ENCODE measurements at regions not wholly inside any gene's neighbourhood (a gene's known extent, or its start where the extent isn't known, plus 50 kb on each side); places are given as distances from the start of the nearest gene placed in this dataset.
"Not testable (repeated sequence)": the region's sequence is repeated elsewhere in the genome, so short reads cannot be mapped to it uniquely, and the experiment has no call there.

GRCh38 chr9:31320494-31320893 lies 1063.9 kb upstream of the ACO1 start:
- Mint-ChIP-seq H3K4me1 (peaks cover 14% of the 10 kb centered on the region), H3K9me3 (no peaks in the 10 kb centered on the region), H3K27ac (no peak overlapping the region), H3K36me3 (ENCODE audit: low read depth) (no peaks in the 10 kb centered on the region), H3K4me3 (no peak overlapping the region), H3K27me3 (no peaks in the 10 kb centered on the region)
- no peak for ATAC-seq (replicated peaks)

GRCh38 chr9:31321256-31321655 lies 1063.2 kb upstream of the ACO1 start:
- H3K4me3 Mint-ChIP-seq: no peak overlapping the region
- peaks cover 14% of the 10 kb centered on the region for H3K4me1 Mint-ChIP-seq
- H3K27me3 Mint-ChIP-seq: no peaks in the 10 kb centered on the region
- no peak for ATAC-seq (replicated peaks)
- no peaks in the 10 kb centered on the region for H3K9me3 Mint-ChIP-seq
- no peaks in the 10 kb centered on the region for H3K36me3 Mint-ChIP-seq (ENCODE audit: low read depth)
- no peak overlapping the region for H3K27ac Mint-ChIP-seq

- Mint-ChIP-seq H3K36me3 (ENCODE audit: low read depth) (no peaks in the 10 kb centered on the region), H3K4me3 (no peak overlapping the region), H3K4me1 (peaks cover 14% of the 10 kb centered on the region), H3K27me3 (no peaks in the 10 kb centered on the region), H3K27ac (no peak overlapping the region), H3K9me3 (no peaks in the 10 kb centered on the region)
- ATAC-seq (replicated peaks): no peak
Observed at GRCh38 chr9:31321686-31322085, 1062.8 kb upstream of the ACO1 start.

GRCh38 chr9:31323726-31324444 lies 1060.6 kb upstream of the ACO1 start:
- H3K9me3 Mint-ChIP-seq: no peaks in the 10 kb centered on the region
- no peaks in the 10 kb centered on the region for H3K27me3 Mint-ChIP-seq
- H3K4me1 Mint-ChIP-seq: peaks cover 14% of the 10 kb centered on the region
- H3K4me3 Mint-ChIP-seq: peak overlapping the region; percentile 41
- H3K27ac Mint-ChIP-seq: peak overlapping the region; percentile 92
- peak; percentile 66 for ATAC-seq (replicated peaks)
- H3K36me3 Mint-ChIP-seq (ENCODE audit: low read depth): no peaks in the 10 kb centered on the region

GRCh38 chr9:31325778-31326177 lies 1058.7 kb upstream of the ACO1 start:
- ATAC-seq (replicated peaks): no peak
- Mint-ChIP-seq H3K4me1 (peaks cover 14% of the 10 kb centered on the region), H3K27me3 (no peaks in the 10 kb centered on the region), H3K4me3 (no peak overlapping the region), H3K27ac (no peak overlapping the region), H3K9me3 (no peaks in the 10 kb centered on the region), H3K36me3 (ENCODE audit: low read depth) (no peaks in the 10 kb centered on the region)

GRCh38 chr9:31326883-31327282 lies 1057.6 kb upstream of the ACO1 start:
- H3K9me3 Mint-ChIP-seq; H3K36me3 Mint-ChIP-seq (ENCODE audit: low read depth); H3K27me3 Mint-ChIP-seq; H3K4me3 Mint-ChIP-seq; ATAC-seq (replicated peaks); H3K27ac Mint-ChIP-seq: not testable (repeated sequence)
- H3K4me1 Mint-ChIP-seq: peaks cover 14% of the 10 kb centered on the region

- Mint-ChIP-seq H3K27me3 (no peaks in the 10 kb centered on the region), H3K27ac (no peak overlapping the region), H3K9me3 (peaks cover 4% of the 10 kb centered on the region), H3K4me3 (no peak overlapping the region), H3K4me1 (peaks cover 7% of the 10 kb centered on the region), H3K36me3 (ENCODE audit: low read depth) (no peaks in the 10 kb centered on the region)
- ATAC-seq (replicated peaks): no peak
Observed at GRCh38 chr9:31334837-31335528, 1049.5 kb upstream of the ACO1 start.

GRCh38 chr9:31335529-31336234 lies 1048.8 kb upstream of the ACO1 start:
- Mint-ChIP-seq H3K27me3 (no peaks in the 10 kb centered on the region), H3K4me1 (peaks cover 7% of the 10 kb centered on the region), H3K36me3 (ENCODE audit: low read depth) (no peaks in the 10 kb centered on the region), H3K4me3 (peak overlapping the region; percentile 46), H3K27ac (peak overlapping the region; percentile 83), H3K9me3 (peaks cover 4% of the 10 kb centered on the region)
- ATAC-seq (replicated peaks): peak; percentile 26

- Mint-ChIP-seq H3K36me3 (ENCODE audit: low read depth) (no peaks in the 10 kb centered on the region), H3K4me1 (peaks cover 7% of the 10 kb centered on the region), H3K27ac (peak overlapping the region; percentile 83), H3K27me3 (no peaks in the 10 kb centered on the region), H3K9me3 (peaks cover 4% of the 10 kb centered on the region), H3K4me3 (peak overlapping the region; percentile 46)
- no peak for ATAC-seq (replicated peaks)
Observed at GRCh38 chr9:31336386-31336785, 1048.1 kb upstream of the ACO1 start.

GRCh38 chr9:31336841-31337240 lies 1047.6 kb upstream of the ACO1 start:
- Mint-ChIP-seq H3K27me3 (no peaks in the 10 kb centered on the region), H3K36me3 (ENCODE audit: low read depth) (no peaks in the 10 kb centered on the region), H3K9me3 (peaks cover 4% of the 10 kb centered on the region), H3K4me1 (peaks cover 7% of the 10 kb centered on the region), H3K4me3 (no peak overlapping the region), H3K27ac (no peak overlapping the region)
- no peak for ATAC-seq (replicated peaks)

GRCh38 chr9:31347082-31347617 lies 1037.3 kb upstream of the ACO1 start:
- H3K27ac Mint-ChIP-seq: peak overlapping the region; percentile 97
- ATAC-seq (replicated peaks): peak; percentile 97

GRCh38 chr9:31355159-31355882 lies 1029.1 kb upstream of the ACO1 start:
- Mint-ChIP-seq H3K4me3 (no peak overlapping the region), H3K27me3 (no peaks in the 10 kb centered on the region), H3K27ac (no peak overlapping the region), H3K36me3 (ENCODE audit: low read depth) (no peaks in the 10 kb centered on the region), H3K9me3 (peaks cover 3% of the 10 kb centered on the region), H3K4me1 (no peaks in the 10 kb centered on the region)
- no peak for ATAC-seq (replicated peaks)

More at GRCh38 chr9:31347082-31347617, 1037.3 kb upstream of the ACO1 start:
- H3K27me3 Mint-ChIP-seq: no peaks in the 10 kb centered on the region
- H3K4me3 Mint-ChIP-seq: peak overlapping the region; percentile 88
- peaks cover 19% of the 10 kb centered on the region for H3K4me1 Mint-ChIP-seq
- no peaks in the 10 kb centered on the region for H3K36me3 Mint-ChIP-seq (ENCODE audit: low read depth)
- H3K9me3 Mint-ChIP-seq: peaks cover 7% of the 10 kb centered on the region

GRCh38 chr9:31355965-31356364 lies 1028.5 kb upstream of the ACO1 start:
- ATAC-seq (replicated peaks): no peak
- Mint-ChIP-seq H3K4me3 (no peak overlapping the region), H3K9me3 (peaks cover 3% of the 10 kb centered on the region), H3K27me3 (no peaks in the 10 kb centered on the region), H3K27ac (no peak overlapping the region), H3K36me3 (ENCODE audit: low read depth) (no peaks in the 10 kb centered on the region), H3K4me1 (no peaks in the 10 kb centered on the region)

GRCh38 chr9:31359071-31359470 lies 1025.4 kb upstream of the ACO1 start:
- no peak for ATAC-seq (replicated peaks)
- Mint-ChIP-seq H3K27ac (no peak overlapping the region), H3K9me3 (peaks cover 3% of the 10 kb centered on the region), H3K4me3 (no peak overlapping the region), H3K36me3 (ENCODE audit: low read depth) (no peaks in the 10 kb centered on the region), H3K4me1 (no peaks in the 10 kb centered on the region), H3K27me3 (no peaks in the 10 kb centered on the region)

Measured in activated T-helper 17 cell treated with anti-CD3 and anti-CD28 coated beads, Interleukin-2, amount 50 U/mL, for 72 hours (primary cell).